Epithelial cell of proximal tubule (primary cell): ENCODE measurements at regions not wholly inside any gene's neighbourhood (a gene's known extent, or its start where the extent isn't known, plus 50 kb on each side); places are given as distances from the start of the nearest gene placed in this dataset.
"Not testable (repeated sequence)": the region's sequence is repeated elsewhere in the genome, so short reads cannot be mapped to it uniquely, and the experiment has no call there.

ENCODE experiments used
- DNase-seq: peaks from one replicate; pipeline ENCODE4 v3.0.0-alpha.2; 2011; ENCODE audit warnings: low read depth
- H3K4me3 ChIP-seq: 2 replicates; pipeline ENCODE4 v1.5.1; 2011; ENCODE audit warnings: low read depth, mild to moderate bottlenecking, low read length
- CTCF ChIP-seq: conservative IDR thresholded peaks from 2 replicates; pipeline ENCODE4 v1.5.1; 2012; ENCODE audit warnings: low read depth, mild to moderate bottlenecking, low read length

- no peak for TF ChIP-seq CTCF
- no peak overlapping the region for H3K4me3 ChIP-seq
- DNase-seq = no peak
These were observed 427.7 kb downstream of the FUT8 start for GRCh38 chr14:65840118-65840751.

GRCh38 chr14:65840786-65841185, 428.3 kb downstream of the FUT8 start:
- no peak for TF ChIP-seq CTCF
- DNase-seq = peak; percentile 67
- H3K4me3 ChIP-seq = no peak overlapping the region

- no peak for TF ChIP-seq CTCF
- no peak overlapping the region for H3K4me3 ChIP-seq
- DNase-seq = no peak
These were observed 433.8 kb downstream of the FUT8 start for GRCh38 chr14:65846196-65846868.

- H3K4me3 ChIP-seq = no peak overlapping the region
- no peak for DNase-seq
- TF ChIP-seq CTCF = no peak
These were observed 434.7 kb downstream of the FUT8 start for GRCh38 chr14:65847075-65847847.

GRCh38 chr14:65847931-65848330, 435.4 kb downstream of the FUT8 start:
- not testable (repeated sequence) for H3K4me3 ChIP-seq, DNase-seq

- TF ChIP-seq CTCF = no peak
- H3K4me3 ChIP-seq = no peak overlapping the region
- no peak for DNase-seq
These were observed 436.6 kb downstream of the FUT8 start for GRCh38 chr14:65849091-65849490.

- no peak for TF ChIP-seq CTCF
- no peak for DNase-seq
- H3K4me3 ChIP-seq = no peak overlapping the region
These were observed 437.0 kb downstream of the FUT8 start for GRCh38 chr14:65849558-65849957.
